Right ventricle myocardium inferior (tissue), 1 donor: ENCODE measurements at regions not wholly inside any gene's neighbourhood (a gene's known extent, or its start where the extent isn't known, plus 50 kb on each side); places are given as distances from the start of the nearest gene placed in this dataset.

Source experiments
- ATAC-seq: fragments of 200-7000 bp; cut with Tn5 transposase; one replicate; pipeline ENCODE4 v1.9.1; 2020; ENCODE audit warnings: mild to moderate bottlenecking, moderate library complexity
- DNase-seq: peaks from one replicate; pipeline ENCODE4 v3.0.0; 2021; ENCODE audit errors: missing footprints
- intact Hi-C: fragments of 100-400 bp; cut with DNase I; formaldehyde crosslinking; loops from one replicate; pipeline ENCODE4 v1.11.0; 2022
- donor health status: DM: no; HTN: yes; CAD: no; lungs with severe emphysema.

DNA sequence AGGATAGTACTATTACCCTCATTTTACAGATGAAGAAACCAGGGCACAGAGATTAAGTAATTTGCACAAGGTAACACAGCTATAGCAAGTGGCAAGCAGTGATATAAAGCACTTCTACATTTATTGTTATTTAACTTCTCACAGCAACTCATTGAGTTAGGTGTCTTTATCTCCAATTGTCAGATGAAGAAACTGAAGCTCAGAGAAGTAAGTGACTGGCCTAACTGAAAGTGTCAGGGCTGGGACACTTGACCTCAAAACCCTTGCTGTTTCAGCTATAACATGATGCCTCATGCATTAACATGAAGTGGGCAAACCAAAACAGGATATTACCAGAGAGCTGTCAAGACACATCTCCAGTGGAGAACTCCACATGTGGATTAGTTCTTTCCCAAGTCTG, 65.8 kb upstream of the LEKR1 start:
- DNase-seq (no peak), ATAC-seq (no peak)
- intact Hi-C loops = no loop called here

DNA sequence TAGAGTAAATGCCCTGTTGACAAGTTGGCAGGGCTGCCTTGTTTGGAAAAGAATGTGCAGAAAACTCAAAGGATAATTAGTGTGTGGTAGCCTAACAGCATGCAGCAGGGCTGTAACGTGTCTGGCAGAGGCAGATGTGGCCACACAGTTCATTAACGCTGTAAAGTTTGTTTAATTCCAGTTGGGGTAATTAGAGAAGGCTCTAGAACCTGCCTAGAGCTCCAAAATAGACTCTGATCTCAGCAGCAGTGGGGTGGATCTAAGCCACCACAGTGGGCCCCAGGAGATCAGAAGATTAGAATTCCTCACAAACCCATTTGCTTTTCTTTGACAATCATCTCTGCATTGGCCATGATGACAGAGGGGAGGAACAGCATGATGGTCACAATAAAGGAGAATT, 65.1 kb upstream of the LEKR1 start:
- intact Hi-C loops = no loop called here
- no peak for ATAC-seq

DNA sequence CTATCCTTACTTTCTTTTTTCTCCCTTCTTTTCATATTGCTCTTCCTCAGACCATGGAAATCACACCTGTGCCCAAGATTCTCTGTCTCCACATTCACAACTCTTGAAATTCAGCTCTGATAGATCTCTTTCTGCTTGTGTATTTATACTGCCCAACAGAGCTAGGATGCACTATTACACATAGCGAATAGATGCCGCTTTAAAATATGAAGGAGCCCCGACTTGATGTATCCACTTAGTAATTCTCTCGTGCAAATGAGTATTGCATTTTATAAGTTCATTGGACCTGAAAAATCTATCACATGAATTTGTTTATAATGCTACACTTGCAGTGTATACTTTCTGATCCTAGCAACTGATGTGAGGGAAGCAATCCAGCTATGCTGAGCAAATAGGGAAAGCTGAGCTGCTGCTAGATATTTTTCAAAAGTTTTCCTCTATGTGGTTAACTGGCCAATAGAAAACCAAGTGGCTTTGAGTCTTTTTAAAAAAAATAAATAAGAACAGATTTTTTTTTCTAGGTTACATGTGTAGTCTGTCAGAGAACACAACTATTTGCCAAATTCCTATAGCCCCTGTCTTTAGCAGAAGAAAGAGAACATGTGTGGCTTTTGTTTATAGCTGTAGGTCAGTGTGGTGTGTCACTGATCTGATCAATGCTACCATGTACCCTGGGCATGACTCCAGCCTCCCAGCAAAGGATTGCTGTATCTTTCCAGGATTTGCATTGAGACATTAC, 64.3 kb upstream of the LEKR1 start:
- intact Hi-C loops = no loop called here
- DNase-seq = no peak
- no peak for ATAC-seq

More for the DNA sequence above, 65.1 kb upstream of the LEKR1 start:
- DNase-seq = no peak

DNA sequence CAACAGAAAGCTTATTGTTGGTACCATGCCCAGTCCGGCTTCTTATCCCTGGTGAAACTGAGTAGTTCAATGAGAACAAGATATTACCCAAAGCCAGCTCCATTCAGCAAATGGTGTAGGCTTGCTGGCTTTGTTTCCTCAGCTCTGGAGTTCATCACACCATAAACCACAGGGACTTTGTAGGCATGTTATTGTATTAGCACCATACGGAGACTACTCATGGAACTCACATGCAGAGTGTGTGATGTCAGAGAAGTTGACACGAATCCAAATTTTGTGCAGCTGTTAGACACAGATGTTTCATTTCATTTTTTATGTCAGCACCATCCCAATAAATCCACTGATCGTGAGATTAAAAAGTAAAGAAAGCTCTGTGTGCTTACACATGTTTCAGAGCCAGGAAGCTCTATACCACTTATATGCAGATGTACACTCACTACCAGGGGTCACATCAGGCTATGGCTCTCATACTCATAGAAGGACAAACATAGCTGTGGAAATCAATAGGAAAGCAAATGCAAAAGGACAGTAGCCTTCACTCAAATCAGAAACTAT, 63.4 kb upstream of the LEKR1 start:
- DNase-seq = no peak
- ATAC-seq = peak; percentile 80
- intact Hi-C loops = no loop called here

DNA sequence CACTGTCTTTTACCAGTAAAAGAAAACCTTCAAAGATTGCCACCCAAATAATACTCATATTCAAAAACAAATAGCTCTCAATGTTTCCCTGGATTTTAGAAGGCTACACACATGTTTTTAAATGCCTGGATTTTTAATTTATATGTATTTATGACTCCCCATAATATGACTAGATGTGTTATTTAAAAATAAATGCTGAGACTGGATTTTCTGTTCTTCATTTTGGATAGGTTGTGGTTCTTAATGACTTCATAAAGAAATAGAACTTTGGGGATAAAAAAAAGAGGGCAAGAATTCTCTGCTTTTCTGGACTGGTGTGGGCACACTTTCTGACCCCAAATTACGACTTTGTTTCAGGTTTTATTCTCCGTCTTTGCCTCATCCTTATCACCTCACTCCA, 62.8 kb upstream of the LEKR1 start:
- DNase-seq (no peak), ATAC-seq (no peak)
- intact Hi-C loops = no loop called here

DNA sequence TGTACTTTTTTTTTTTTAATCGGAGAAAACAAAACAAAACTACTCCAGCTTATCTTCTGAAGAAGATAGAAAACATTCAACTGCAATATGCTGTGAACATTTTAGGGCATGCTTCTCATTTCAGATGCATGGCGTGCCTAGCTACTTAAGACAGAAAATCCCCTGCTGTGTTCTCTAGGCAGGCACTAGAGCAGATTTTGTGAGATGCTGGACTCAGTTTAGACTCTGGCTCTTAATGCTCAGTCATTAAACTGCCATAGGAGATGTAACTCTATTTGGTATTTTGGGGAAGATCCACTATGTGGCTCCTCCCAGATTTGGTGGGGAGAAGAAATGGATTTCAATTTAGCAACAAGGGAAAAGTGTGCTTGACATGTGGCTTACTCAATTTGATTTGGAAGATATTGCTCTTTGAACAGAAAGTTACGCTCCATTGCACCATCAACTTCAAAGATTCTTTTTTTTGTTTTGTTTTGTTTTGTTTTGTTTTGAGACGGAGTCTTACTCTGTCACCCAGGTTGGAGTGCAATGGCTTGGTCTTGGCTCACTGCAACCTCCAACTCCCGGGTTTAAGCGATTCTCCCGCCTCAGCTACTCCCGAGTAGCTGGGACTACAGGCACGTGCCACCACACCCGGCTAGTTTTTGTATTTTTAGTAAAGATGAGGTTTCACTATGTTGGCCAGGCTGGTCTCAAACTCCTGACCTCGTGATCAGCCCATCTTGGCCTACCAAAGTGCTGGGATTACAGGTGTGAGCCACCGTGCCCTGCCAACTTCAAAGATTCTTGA, 62.0 kb upstream of the LEKR1 start:
- intact Hi-C loops = no loop called here
- no peak for DNase-seq
- ATAC-seq = no peak

DNA sequence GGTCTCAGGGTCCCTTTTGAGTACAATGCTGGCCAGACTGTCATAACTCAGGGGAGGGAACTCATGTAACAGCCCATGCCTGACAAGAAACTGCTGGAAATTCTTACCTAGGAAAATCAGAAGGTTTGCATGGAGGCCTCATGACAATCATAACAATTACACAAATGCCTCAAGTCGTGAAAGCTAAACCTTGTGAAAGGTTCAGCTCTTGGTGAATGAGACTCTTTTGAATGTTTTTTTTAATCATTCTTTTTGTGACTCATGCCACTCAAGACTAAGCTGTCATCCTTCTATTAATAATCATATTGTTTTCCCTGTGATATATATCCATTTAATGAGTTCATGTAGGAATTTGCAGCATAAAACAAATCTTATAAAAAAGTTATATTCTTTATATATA, 61.4 kb upstream of the LEKR1 start:
- ATAC-seq = no peak
- no peak for DNase-seq
- intact Hi-C loops = no loop called here

DNA sequence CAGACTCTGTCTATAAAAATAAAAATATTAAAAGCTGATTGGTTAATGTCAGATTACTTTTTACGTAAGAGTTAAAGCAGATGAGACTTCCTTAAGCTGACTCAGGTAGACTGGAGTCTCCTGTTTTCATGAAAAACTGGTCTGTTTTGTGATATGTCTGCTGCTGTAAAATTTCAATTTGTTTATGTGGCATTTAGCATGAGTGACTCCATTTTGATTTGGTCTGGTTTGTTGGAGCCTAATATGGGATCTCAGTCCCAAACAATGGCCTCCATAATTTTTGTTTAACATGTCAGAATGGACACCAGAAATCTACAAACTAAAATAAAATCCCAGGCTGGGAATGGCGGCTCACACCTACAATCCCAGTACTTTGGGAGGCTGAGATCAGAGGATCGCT, 57.8 kb upstream of the LEKR1 start:
- no peak for ATAC-seq
- intact Hi-C loops = no loop called here
- DNase-seq = no peak

DNA sequence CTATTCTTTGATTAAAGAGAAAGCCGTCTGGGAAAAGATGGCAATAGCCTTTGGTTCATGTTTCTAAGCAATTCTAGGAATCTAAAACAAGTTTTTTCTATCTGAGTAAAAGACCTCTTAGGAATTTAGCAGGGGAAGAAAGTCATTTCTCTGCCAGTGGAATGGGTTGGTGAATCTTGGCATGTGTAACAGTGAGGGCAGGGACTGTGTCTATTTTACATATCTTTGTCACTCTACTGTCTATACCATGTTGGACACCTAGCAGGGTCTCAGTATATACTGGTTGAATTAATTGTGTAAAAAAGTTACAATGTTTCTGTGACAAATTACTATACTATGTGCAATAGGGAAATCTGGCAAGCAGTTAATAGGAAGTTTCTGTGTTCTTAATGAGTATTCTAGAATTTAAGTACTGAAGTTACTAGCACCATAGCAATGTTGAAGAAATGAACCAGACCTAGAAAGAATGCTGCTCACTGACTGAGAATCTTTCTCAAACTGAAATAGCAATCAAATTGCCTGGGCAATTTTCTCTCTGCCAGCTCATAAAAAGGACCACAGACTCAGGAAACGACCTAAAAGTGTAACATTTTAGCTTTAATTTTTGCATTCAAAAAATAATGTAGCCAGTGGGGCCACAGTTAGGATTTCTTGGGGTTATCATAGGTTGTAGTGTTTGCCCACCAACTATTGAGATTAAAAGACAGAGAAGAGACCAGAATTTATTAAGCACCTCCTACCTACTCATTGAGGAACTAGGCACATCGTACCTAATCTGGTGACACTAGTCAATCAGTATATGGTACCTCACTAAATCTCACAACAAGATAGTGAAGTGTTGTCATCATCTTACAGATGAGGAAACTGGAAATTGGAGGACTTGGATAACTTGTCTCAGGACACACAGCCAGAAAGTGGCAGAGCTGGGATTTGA, 56.2 kb upstream of the LEKR1 start:
- no peak for DNase-seq
- intact Hi-C loops = no loop called here
- ATAC-seq = no peak

DNA sequence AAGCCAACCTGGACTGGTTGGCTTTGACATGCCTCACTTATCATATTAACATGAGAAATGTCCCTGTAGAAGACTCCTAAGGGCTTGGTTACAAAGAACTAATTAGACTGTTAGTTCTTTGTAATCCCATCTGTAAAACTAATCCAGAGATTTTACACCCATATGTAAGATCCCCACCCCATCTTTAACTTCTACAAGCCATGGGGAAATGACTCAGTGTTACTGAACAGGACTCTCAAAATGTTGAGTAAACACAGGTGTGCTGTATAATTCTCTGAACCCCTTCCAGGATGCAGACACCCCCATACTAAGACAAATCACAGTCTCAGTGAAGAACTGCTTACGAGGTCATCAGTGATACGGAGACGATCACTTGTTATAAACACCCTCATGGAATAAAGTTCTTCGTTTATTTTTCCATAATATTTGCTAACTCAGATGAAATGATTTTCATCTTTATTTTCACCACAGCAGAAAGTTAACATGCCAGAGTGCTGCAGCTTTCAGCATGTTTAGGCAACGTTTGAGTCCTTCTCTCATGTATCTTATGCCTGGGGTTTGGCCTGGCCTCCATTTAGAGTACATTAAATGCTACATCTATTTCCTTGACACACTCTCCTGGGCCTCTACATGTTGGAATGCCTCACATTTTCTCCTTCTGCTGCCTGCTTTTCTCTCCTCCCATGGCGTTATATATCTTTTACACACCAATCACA, 55.3 kb upstream of the LEKR1 start:
- DNase-seq (no peak), ATAC-seq (no peak)
- intact Hi-C loops = no loop called here

DNA sequence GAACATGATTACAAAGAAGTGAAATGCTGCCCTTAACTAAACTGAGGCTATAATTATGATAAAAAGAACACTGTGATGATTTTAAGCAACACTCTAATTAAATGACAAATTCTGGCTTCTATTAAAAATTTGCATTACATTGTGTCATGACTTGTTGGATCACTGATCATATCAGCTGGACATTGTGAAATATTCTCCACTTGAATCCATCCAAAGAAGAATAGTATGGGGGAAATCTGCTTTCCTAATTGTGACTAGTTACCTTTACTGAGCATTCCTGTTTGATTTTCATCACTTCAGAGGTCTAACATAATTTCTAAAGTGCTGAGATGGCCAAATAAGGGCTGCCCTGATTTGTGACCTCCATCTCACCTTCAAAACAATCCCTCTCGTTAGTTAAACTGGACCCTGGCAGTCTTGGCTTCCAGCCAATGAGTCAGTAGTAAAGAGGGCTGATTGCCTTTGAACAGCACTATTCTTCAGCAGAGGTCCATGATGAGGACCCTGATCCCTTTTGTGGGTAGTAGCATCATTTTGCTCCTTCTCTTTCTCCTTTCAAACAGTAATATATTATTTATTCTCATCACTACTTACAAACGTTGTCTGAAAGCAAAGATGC, 53.5 kb upstream of the LEKR1 start:
- DNase-seq = no peak
- ATAC-seq = no peak
- intact Hi-C loops = no loop called here

DNA sequence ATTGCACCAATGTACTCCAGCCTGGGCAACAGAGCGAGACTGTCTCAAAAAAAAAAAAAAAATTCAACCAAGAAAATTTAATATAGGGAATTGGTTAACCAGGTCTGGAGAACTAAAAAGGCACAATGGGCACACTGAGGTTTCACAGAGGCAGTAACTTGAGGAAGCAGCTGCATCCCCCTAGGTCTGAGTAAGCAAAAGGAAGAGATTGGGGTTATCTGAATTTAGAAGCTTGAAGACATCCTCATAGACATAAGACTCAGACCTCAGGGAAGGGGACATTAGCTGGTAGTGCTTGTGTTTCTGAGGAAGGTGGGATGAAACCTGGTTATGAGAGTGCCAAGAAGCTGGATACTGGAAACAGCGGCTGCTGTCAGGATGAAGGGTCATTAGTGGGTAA, 50.1 kb upstream of the LEKR1 start:
- ATAC-seq (no peak), DNase-seq (no peak)
- intact Hi-C loops = no loop called here
